ENCODE measurements at regions not wholly inside any gene's neighbourhood (a gene's known extent, or its start where the extent isn't known, plus 50 kb on each side); places are given as distances from the start of the nearest gene placed in this dataset.

GRCh38 chr1:222138095-222138494 lies 396.2 kb upstream of the DUSP10 start:
- H3K4me1 ChIP-seq (ENCODE audit: control insufficient read depth in 1 of 2, insufficient read depth in 1 of 2, low read depth in 1 of 2, low read length in 1 of 2): no peaks in the 10 kb centered on the region
- H3K36me3 ChIP-seq: no peaks in the 10 kb centered on the region
- TF ChIP-seq CTCF (IDR thresholded peaks at IDR 0.05): no peak
- no peak overlapping the region for H3K27ac ChIP-seq
- no peaks in the 10 kb centered on the region for H3K27me3 ChIP-seq
- H3K4me3 ChIP-seq (ENCODE audit: low read depth in 1 of 2, low read length in 1 of 2): no peak overlapping the region
- H3K9me3 ChIP-seq: no peaks in the 10 kb centered on the region

- Histone ChIP-seq H3K4me1 (ENCODE audit: control insufficient read depth in 1 of 2, insufficient read depth in 1 of 2, low read depth in 1 of 2, low read length in 1 of 2) (no peaks in the 10 kb centered on the region), H3K27ac (no peak overlapping the region), H3K36me3 (no peaks in the 10 kb centered on the region), H3K27me3 (no peaks in the 10 kb centered on the region), H3K9me3 (no peaks in the 10 kb centered on the region), H3K4me3 (ENCODE audit: low read depth in 1 of 2, low read length in 1 of 2) (no peak overlapping the region)
- no peak for TF ChIP-seq CTCF (IDR thresholded peaks at IDR 0.05)
Observed at GRCh38 chr1:222136869-222137268, 395.0 kb upstream of the DUSP10 start.

- Histone ChIP-seq H3K4me1 (ENCODE audit: control insufficient read depth in 1 of 2, insufficient read depth in 1 of 2, low read depth in 1 of 2, low read length in 1 of 2) (no peaks in the 10 kb centered on the region), H3K36me3 (no peaks in the 10 kb centered on the region), H3K27me3 (no peaks in the 10 kb centered on the region), H3K4me3 (ENCODE audit: low read depth in 1 of 2, low read length in 1 of 2) (no peak overlapping the region), H3K9me3 (no peaks in the 10 kb centered on the region), H3K27ac (no peak overlapping the region)
- no peak for TF ChIP-seq CTCF (IDR thresholded peaks at IDR 0.05)
Observed at GRCh38 chr1:222129041-222129440, 387.2 kb upstream of the DUSP10 start.

- TF ChIP-seq CTCF (IDR thresholded peaks at IDR 0.05): no peak
- Histone ChIP-seq H3K9me3 (no peaks in the 10 kb centered on the region), H3K27ac (no peak overlapping the region), H3K27me3 (no peaks in the 10 kb centered on the region), H3K4me3 (ENCODE audit: low read depth in 1 of 2, low read length in 1 of 2) (no peak overlapping the region), H3K4me1 (ENCODE audit: control insufficient read depth in 1 of 2, insufficient read depth in 1 of 2, low read depth in 1 of 2, low read length in 1 of 2) (no peaks in the 10 kb centered on the region), H3K36me3 (no peaks in the 10 kb centered on the region)
Observed at GRCh38 chr1:222127526-222128152, 385.8 kb upstream of the DUSP10 start.

- Histone ChIP-seq H3K4me1 (ENCODE audit: control insufficient read depth in 1 of 2, insufficient read depth in 1 of 2, low read depth in 1 of 2, low read length in 1 of 2) (no peaks in the 10 kb centered on the region), H3K9me3 (no peaks in the 10 kb centered on the region), H3K36me3 (no peaks in the 10 kb centered on the region), H3K27ac (no peak overlapping the region), H3K4me3 (ENCODE audit: low read depth in 1 of 2, low read length in 1 of 2) (no peak overlapping the region), H3K27me3 (no peaks in the 10 kb centered on the region)
- no peak for TF ChIP-seq CTCF (IDR thresholded peaks at IDR 0.05)
Observed at GRCh38 chr1:222127096-222127495, 385.2 kb upstream of the DUSP10 start.

- Histone ChIP-seq H3K27ac (no peak overlapping the region), H3K4me1 (ENCODE audit: control insufficient read depth in 1 of 2, insufficient read depth in 1 of 2, low read depth in 1 of 2, low read length in 1 of 2) (no peaks in the 10 kb centered on the region), H3K27me3 (no peaks in the 10 kb centered on the region), H3K4me3 (ENCODE audit: low read depth in 1 of 2, low read length in 1 of 2) (no peak overlapping the region), H3K9me3 (no peaks in the 10 kb centered on the region), H3K36me3 (no peaks in the 10 kb centered on the region)
- no peak for TF ChIP-seq CTCF (IDR thresholded peaks at IDR 0.05)
Observed at GRCh38 chr1:222126052-222126451, 384.2 kb upstream of the DUSP10 start.

All from neutrophil (primary cell).